HUES48 (cell line): ENCODE measurements at regions not wholly inside any gene's neighbourhood (a gene's known extent, or its start where the extent isn't known, plus 50 kb on each side); places are given as distances from the start of the nearest gene placed in this dataset.

Source experiments
- H3K27ac ChIP-seq: one replicate; pipeline ENCODE4 v1.7.0; 2013; ENCODE audit warnings: low read depth, low read length, inconsistent platforms
- H3K27me3 ChIP-seq: 2 replicates; pipeline ENCODE4 v1.6.1; 2013; ENCODE audit warnings: mild to moderate bottlenecking, low read length; ENCODE audit not compliant: control insufficient read depth, insufficient read depth
- H3K36me3 ChIP-seq: 2 replicates; pipeline ENCODE4 v1.6.1; 2013; ENCODE audit warnings: low read length; ENCODE audit not compliant: control insufficient read depth, insufficient read depth
- H3K4me1 ChIP-seq: 2 replicates; pipeline ENCODE4 v1.6.1; 2013; ENCODE audit warnings: mild to moderate bottlenecking, low read length; ENCODE audit not compliant: control insufficient read depth, insufficient read depth
- H3K4me3 ChIP-seq: 2 replicates; pipeline ENCODE4 v1.5.1; 2013; ENCODE audit warnings: mild to moderate bottlenecking, low read depth, low read length
- H3K9ac ChIP-seq: 2 replicates; pipeline ENCODE4 v1.6.1; 2013; ENCODE audit warnings: mild to moderate bottlenecking, low read depth, low read length, moderate library complexity
- H3K9me3 ChIP-seq: 2 replicates; pipeline ENCODE4 v1.6.1; 2013; ENCODE audit warnings: low read length; ENCODE audit not compliant: control insufficient read depth, insufficient read depth

DNA sequence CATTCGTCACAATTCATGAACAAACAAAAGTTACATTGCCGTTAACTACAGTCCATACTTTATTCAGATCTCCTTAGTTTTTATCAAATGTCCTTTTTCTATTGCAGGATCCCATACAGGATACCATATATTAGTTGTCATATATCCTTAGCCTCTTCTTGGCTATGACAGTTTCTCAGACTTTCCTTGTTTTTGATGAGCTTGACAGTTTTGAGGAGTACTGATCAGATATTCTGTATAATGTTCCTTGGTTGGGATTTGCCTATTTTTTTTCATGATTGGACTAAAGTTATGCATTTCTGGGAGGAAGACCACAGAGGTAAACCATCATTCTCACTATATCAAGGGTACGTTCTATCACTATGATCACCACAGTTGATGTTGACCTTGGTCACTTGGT lies 1627.4 kb upstream of the C9orf72 start:
- Histone ChIP-seq H3K27ac (no peak overlapping the region), H3K4me1 (no peaks in the 10 kb centered on the region), H3K27me3 (no peaks in the 10 kb centered on the region), H3K9ac (no peak overlapping the region), H3K9me3 (no peaks in the 10 kb centered on the region), H3K4me3 (no peak overlapping the region), H3K36me3 (no peaks in the 10 kb centered on the region)

DNA sequence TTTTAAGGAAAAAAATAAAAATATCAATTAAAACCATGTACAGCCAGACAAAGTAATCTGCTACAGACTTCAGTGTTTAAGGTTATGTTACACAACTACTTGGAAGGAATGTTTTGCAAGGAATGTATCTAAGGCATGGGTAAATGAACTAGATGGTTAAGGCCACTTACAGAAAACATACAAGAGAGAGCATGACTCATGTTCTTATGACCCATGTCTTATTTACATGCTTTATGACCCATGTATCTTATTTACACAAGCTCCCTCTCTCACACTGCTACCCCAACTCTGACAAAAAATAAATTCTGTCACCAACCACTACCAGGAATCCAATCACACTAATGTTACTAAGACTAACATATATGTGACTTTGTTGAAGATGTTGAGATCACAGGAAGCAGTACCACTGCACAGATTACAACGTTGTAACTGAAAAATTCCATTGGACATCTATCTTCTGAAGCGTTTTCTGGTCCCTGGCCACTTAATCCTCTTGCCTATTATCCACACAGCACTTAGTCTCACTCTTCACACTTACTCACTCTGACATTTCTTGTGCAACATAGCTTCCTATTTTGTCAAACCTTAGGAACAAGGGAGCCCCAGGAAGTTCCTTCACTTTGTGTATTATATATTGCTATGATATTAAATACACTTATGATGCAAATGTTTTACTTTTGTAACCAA lies 1630.1 kb upstream of the C9orf72 start:
- no peaks in the 10 kb centered on the region for H3K27me3 ChIP-seq
- H3K9me3 ChIP-seq = no peaks in the 10 kb centered on the region
- H3K4me3 ChIP-seq = no peak overlapping the region
- no peak overlapping the region for H3K9ac ChIP-seq
- no peak overlapping the region for H3K27ac ChIP-seq
- no peaks in the 10 kb centered on the region for H3K36me3 ChIP-seq
- no peaks in the 10 kb centered on the region for H3K4me1 ChIP-seq

DNA sequence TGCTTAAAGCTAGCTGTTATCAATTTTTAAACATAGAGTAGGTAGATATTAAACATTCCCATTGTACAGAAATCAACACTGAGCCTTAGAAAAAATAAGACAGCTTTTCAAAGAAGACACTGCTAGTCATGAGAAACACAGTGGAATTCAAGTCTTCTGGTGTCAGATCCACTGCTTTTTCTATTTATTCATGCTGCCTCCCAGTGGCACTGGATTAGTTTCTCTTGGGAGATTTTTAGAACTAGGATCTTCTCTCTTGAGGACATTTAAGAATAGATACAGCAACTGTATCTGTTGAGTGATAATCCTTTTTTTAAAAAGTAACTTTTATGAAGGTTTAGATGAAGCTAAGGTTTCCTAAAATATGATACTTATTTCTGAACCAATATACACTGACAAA lies 1635.4 kb upstream of the C9orf72 start:
- H3K27me3 ChIP-seq = peaks cover 21% of the 10 kb centered on the region
- no peak overlapping the region for H3K9ac ChIP-seq
- H3K4me3 ChIP-seq = no peak overlapping the region
- no peak overlapping the region for H3K27ac ChIP-seq
- no peaks in the 10 kb centered on the region for H3K9me3 ChIP-seq
- H3K4me1 ChIP-seq = peaks cover 7% of the 10 kb centered on the region; the same call in 1 of the 2 replicates
- H3K36me3 ChIP-seq = no peaks in the 10 kb centered on the region

DNA sequence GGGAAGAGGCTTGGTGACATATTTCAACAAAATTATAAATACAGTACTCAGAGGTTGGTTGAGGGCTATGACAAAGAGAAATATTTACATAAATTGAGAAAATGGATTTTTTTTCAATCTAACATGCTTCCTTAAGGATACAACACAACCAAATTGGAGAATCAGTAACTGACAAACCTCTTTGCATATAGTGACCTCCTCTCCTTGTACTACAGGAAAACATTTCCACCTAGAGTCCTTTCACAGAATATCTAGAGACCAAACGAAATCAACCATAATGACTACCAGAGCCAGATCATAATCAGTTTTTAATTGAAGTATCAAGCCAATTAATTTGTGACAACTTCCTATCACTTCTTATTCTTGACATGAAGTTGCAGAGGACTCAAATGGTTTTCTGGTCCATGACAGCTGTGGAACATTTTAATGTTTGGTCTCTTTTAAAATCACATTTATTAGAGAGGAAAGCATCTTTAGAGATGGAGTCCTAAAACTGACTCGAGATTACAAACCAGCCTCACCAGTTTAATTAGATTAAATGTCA lies 1636.5 kb upstream of the C9orf72 start:
- Histone ChIP-seq H3K36me3 (no peaks in the 10 kb centered on the region), H3K27me3 (peaks cover 28% of the 10 kb centered on the region), H3K9ac (no peak overlapping the region), H3K4me1 (peaks cover 7% of the 10 kb centered on the region; the same call in 1 of the 2 replicates), H3K9me3 (no peaks in the 10 kb centered on the region), H3K27ac (no peak overlapping the region), H3K4me3 (no peak overlapping the region)

DNA sequence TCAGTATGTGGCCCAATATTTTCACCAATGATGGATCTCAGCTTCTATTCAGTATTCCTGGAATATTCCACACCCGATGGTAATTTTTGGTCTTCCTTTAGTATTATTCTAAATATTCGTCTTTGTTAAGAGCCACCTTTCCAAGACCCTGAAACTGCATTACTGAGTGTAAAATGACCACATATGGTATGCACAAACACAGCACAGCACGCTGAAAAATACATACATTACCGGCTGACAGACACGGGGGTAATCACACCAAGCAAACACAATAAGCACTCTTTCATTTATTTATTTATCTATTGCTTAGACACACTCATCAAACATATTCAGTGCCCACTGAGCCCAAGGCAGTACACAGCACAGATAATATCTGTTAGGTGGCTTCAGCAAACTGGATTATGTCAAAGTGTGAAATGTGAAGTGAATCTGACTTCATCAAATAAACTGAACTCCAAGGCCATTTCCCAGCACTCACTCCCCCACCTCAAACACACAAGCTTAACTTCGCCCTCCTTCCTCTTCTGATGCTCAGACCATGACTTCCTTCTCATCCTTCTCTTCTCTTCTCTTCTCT lies 1637.8 kb upstream of the C9orf72 start:
- Histone ChIP-seq H3K4me3 (peak overlapping the region; percentile 74), H3K9ac (no peak overlapping the region), H3K9me3 (no peaks in the 10 kb centered on the region), H3K36me3 (no peaks in the 10 kb centered on the region), H3K27me3 (peaks cover 40% of the 10 kb centered on the region), H3K27ac (no peak overlapping the region), H3K4me1 (peaks cover 18% of the 10 kb centered on the region)

DNA sequence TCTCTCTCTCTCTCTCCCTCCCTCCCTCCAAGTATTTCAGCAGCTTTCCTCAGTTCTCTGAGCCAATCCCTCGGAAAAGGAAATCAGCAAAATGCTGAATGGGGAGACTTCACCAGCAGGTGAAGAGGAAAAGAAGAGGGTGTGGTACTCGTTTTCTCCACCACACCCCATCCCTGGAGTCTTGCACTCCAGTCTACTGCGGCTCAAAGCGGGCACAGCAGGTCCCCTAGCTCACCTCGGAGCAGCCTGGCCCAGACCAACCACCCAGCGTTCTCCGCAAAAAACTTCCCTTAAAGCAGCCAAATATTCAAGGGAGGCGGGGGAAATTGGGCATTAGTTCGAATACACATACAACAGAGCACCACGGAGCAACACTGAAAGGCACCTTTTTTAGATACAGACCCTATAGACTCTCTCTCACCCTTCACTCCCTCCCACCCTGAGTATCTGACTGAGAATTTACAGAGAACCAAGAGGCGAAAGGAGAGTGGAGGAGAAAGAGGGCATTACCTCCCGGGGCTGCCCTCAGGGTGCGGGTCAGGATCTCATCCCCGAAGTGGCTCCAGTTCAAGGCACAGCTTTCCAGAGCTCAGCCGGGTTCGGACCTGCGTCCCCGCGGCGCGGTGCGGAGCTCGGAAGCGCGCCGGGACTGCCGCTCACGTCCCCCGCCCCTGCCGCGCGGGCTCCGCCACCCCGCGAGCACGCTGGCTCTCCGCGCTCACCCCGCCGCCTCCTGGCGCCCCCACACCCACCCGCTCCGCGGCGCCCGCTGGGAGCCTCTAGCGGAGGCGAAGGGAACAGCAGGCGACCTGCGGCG lies 1638.5 kb upstream of the C9orf72 start:
- Histone ChIP-seq H3K27ac (no peak overlapping the region), H3K9ac (peak overlapping the region; percentile 50), H3K4me1 (peaks cover 21% of the 10 kb centered on the region), H3K36me3 (no peaks in the 10 kb centered on the region), H3K4me3 (peak overlapping the region; percentile 74), H3K27me3 (peaks cover 47% of the 10 kb centered on the region), H3K9me3 (no peaks in the 10 kb centered on the region)

DNA sequence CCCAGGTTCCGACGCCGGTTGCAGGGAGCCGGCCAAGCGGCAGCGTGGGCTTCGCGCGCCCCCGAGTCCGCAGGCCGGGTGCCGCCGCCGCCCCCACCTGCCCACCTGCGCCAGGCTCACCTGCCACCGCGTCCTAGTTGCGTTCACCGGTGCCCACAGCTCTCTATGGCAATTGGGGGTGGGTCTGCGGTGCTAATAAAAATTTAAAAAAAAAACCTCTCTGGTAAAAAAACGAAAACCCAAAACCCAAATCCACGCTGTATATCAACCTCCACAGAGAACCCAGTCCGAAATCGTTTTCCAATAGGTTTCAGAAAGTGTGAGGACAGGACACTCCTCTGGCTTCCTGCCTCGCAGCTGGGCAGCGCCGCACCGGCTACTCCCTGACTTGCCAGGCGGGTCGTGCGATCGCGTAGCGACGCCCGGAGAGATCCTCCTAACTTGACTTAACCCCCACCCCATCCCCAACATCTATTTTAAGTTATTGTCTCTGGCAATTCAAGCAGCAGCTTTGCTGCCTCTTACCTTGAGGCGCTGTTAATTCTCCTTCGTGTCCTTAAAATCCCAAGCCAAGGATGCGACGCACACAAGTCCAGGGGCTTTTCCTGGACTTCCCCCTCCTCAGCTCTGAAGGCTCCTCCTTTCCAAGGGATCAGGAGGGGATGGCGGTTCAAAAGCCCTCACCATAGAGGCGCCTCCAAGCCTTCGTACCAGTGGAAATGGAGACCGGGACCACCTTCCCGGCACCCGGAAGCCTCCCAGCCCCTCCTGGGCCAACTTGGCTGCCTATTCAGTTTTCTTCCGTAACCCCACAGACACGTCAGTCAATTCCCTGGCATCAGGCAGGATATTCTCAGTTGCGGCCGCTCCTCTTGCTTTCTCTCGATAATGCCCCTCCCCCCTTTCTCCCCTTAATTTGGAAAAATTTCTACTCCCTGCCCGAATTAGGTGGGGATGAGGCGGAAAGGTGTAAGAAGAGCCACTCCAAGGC lies 1639.4 kb upstream of the C9orf72 start:
- Histone ChIP-seq H3K36me3 (no peaks in the 10 kb centered on the region), H3K9ac (no peak overlapping the region), H3K27ac (no peak overlapping the region), H3K4me1 (peaks cover 21% of the 10 kb centered on the region), H3K9me3 (no peaks in the 10 kb centered on the region), H3K4me3 (peak overlapping the region; percentile 74), H3K27me3 (peaks cover 50% of the 10 kb centered on the region)

DNA sequence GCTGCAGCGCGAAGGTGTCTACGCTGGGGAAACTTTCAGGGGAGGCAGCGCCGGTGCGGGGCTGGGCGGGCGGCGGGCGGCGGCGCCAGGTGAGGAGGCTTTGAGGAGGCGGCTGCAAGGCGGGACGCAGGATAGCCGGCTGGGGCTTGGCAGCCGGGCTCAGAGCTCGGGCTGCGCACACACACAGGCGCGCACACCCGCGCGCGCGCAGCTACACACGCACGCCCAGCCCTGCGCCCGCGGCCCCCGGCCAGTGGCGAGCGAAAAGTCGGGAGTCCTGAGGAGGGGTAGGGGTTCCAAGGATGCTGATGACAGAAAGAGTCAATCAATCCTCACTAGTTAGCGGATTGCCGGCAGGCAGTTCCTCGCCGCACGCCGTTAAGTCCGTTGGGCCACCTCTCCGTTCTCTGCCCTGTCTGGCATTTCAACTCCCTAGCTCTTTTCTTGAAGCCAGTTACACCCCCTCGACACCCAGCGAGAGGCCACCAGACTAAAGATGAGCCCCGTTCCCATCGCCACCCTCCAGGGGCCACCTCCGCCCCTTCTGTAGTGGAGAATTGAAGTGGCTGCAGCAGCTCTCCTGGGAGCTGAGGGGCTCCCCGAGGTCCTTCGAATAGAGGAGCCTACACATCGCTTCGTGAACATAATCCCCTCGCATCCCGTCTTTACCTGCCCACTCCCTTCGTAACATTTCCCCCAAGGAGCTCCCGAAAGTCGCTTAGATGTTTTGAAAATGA lies 1640.3 kb upstream of the C9orf72 start, which contains the start of gene LINGO2:
Gene LINGO2 (minus strand): TSS at position 185 of the 737 bp plus-strand sequence.
- Histone ChIP-seq H3K4me1 (peaks cover 21% of the 10 kb centered on the region), H3K9ac (no peak within 1 kb of the TSS), H3K36me3 (no peaks in the 10 kb centered on the region), H3K27ac (no peak within 1 kb of the TSS), H3K9me3 (no peaks in the 10 kb centered on the region), H3K27me3 (peaks cover 50% of the 10 kb centered on the region), H3K4me3 (peak within 1 kb of the TSS; percentile 74)

DNA sequence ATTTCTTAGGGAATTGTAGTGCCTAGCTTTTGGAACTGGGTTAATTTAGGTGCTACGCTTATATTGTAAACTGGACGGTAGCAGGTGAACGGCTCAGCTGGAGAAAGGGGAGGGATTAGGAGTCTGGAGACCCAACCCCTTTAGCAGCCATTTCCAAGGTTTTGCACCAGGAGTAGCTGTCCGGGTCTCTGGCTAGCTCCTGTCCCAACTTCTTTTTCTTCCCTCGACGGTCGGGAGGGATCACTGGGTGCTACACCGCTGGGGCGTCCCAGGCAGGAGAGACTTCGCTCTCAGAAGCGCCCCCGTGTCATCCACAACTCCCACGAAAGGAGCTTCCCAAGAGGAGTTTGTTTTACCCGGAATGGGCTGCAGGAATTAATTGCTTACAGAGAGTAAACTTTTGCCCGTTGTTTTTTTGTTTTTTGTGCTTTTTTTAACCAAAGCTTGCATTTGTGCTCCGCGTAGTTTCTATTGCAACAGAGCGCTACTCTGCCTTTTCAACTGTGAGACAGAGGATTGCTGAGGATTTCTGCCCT lies 1640.9 kb upstream of the C9orf72 start:
- H3K9me3 ChIP-seq = no peaks in the 10 kb centered on the region
- H3K4me1 ChIP-seq = peaks cover 21% of the 10 kb centered on the region
- H3K9ac ChIP-seq = no peak overlapping the region
- H3K27ac ChIP-seq = no peak overlapping the region
- peaks cover 50% of the 10 kb centered on the region for H3K27me3 ChIP-seq
- H3K36me3 ChIP-seq = no peaks in the 10 kb centered on the region
- peak overlapping the region; percentile 74 for H3K4me3 ChIP-seq
